Islet of Langerhans (tissue), 1 donor: ENCODE measurements at regions not wholly inside any gene's neighbourhood (a gene's known extent, or its start where the extent isn't known, plus 50 kb on each side); places are given as distances from the start of the nearest gene placed in this dataset.

Source experiments
- FAIRE-seq: peaks from one replicate; lab custom pipeline; 2011; peaks lifted over from hg19 to GRCh38; lab: Jason Lieb, UNC

- FAIRE-seq: peak; percentile 33
Measured at GRCh38 chr18:41829647-41830516, 125.2 kb upstream of the PIK3C3 start.

DNA sequence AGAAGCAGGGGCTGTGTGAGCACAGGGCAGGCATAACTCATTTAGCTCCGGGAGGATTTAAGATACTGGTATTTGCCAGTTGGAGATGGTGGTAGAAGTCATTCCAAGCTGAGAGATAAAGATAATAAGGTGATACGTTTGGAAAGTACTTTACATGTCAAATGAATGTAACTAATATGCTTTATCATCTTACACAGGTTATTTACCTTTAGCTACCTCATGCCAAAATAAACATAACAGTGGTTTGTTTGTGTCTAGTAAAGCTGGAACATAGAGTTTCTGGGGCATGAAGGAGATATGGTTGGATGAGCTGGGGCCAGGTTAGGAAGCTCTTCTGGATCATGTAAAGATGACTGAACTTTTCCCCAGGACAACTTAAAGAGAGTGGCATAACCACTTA is 126.9 kb upstream of the PIK3C3 start:
- peak; percentile 87 for FAIRE-seq

DNA sequence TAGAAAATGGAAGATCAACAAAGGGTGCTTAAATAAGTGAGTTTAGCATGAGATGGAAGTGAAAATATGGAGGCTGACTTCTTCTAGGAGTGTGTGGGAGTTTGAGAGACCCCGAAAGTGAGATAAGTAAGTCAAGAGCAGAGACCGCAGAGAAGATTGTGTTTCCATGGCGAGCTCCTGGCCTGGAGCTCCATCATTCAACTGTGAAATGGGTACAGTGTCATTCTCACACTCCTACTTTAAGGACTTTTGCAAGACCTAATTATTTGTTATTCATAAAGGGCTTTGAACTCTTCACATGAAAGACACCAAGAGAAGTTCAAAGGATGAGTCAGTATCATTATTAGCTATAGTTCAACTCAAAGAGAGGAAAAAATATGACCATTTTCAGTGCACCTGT is 134.2 kb upstream of the PIK3C3 start:
- FAIRE-seq: no peak

GRCh38 chr18:41818381-41819355 is 136.4 kb upstream of the PIK3C3 start:
- FAIRE-seq: no peak

DNA sequence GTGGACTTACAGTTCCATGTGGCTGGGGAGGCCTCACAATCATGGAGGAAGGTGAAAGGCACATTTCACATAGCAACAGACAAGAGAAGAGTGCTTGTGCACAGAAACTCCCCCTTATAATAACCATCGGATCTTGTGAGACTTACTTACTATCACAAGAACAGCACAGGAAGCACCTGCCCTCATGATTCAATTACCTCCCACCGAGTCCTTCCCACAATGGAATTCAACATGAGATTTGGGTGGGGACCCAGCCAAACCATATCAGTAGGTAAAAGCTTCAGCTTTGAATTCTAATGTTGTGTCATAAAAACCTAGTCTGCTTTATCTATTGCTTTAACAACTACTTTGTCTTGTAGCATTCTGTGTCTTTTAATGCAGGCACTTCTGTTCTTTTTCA is 140.4 kb upstream of the PIK3C3 start:
- no peak for FAIRE-seq

DNA sequence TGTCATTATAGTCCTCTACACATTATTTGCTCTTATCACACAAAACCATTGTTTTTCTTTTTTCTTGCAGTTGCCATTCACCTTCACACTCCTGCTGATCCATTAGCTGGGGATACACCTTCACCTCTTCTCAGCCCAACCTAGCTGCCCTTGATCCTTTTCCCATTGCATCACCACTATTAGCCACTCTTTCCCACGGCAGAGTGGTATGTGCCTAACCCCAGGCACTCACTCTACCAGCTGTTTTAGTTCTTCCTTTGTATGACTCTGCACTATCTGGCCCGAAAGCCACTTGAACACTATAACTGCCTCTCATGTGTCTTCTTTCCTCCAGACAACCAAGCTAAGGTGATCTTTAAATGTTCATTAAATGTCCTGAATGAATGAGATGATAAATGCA is 145.4 kb upstream of the PIK3C3 start:
- no peak for FAIRE-seq

- FAIRE-seq: no peak
Measured at GRCh38 chr18:41805341-41805740, 149.7 kb upstream of the PIK3C3 start.

DNA sequence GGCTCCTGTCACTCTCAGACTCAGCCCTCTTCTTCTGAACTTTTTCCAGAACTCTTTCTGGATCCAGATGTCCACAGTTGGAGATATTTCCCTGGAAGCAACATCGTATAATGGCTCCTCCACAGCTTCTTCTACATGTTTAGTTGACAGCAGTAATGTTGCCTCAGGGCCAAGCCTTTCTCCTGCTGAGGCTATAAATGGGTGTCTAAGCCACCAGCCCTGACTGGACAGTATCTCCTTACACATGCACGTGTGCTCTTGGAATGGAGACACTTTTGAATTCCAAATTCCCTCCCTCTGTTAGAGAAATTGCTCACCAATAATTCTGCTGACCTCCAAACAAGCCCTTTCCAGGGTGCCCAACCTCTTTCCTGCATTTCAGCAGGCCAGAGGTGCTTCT is 156.2 kb upstream of the PIK3C3 start:
- no peak for FAIRE-seq

DNA sequence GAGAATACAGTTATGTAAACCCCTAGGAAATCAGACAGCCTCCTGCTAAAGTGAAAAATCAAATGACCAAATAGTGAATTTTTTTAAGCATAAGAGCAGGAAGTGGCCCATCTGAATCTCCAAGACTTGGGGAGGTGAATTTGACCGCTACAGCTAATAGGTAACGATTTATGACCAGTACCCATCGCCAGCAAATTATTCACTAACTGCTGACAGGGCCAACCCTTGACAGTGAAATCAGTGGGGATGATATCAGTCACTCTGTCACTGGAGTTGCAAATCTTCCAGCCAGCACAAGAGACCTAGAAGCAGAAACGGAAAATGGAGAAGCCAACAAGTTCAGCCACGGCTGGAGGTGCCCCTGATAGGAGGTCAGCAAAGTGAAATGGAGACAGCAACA is 164.3 kb upstream of the PIK3C3 start:
- FAIRE-seq: no peak

DNA sequence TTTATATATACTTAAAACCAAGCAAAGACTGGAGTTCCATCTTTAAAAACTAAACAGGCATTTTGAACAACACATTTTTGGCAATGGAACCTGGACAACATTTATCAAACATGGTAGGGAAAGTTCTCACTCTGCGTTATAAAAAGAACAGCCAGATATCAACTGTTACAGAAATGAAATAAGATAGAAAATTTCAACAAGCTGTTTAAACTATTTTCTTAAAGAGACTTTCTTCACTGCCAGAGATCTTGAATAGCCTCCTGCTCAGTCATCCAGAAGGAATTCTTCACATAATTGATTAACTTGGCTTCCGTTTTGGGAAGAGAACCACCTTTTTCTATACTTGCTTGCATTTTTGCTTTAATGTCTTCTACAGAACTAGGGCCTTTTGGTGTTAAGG is 166.0 kb upstream of the PIK3C3 start:
- FAIRE-seq: no peak

GRCh38 chr18:41783879-41784278 is 171.2 kb upstream of the PIK3C3 start:
- no peak for FAIRE-seq

DNA sequence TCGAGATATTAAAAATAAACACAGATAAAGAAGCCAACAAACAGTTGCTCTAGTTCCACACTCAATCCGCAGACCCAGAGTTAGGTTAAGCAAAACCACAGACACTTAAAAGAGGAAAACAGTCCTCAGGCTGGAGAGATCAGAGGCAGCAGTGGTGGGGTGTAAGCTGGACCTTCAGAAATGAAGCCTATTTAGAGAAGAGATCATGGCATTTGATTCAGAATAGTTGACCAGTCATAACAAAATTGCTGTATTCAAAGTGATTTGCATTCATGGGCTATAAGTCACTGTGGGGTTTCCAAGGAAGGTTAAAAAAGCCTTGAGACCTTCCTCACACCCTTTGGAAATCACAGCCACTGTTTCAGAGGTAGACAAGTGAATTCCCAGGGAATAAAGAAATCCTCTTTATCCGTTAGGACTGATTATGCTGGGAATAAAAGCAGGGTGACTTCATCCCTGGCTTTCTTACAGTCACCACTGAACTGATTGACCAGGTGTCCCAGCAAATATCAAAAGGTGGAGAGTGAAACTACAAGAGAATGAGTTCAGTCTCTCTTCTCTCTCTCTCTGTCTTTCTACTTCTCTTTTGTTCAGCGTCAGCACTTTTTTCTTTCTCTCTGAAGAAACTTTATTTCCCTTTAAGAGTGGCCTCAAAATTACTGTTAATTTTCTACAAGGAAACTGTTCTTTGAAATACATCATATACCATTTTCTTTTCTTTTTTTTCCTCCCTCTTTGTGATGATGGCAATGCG is 171.8 kb upstream of the PIK3C3 start:
- no peak for FAIRE-seq

DNA sequence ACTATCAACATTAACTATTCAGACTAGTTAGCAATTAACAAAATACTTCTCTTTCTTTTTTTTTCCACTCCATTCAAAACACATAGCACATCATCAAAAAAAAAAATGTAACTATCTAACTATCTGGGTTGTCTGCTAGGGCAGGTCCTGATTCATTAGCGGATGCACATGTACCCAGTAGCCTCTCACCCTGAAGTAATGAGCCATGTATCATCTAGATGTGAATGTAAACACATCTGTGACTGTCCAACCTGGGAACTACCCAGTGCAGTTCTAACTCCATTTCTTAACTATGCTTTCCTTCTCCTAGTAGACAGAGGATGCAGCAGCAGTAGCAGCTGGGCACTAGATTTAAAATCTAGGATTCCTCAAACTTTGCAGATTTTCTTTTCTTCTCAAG is 183.1 kb upstream of the PIK3C3 start:
- FAIRE-seq: peak; percentile 97

DNA sequence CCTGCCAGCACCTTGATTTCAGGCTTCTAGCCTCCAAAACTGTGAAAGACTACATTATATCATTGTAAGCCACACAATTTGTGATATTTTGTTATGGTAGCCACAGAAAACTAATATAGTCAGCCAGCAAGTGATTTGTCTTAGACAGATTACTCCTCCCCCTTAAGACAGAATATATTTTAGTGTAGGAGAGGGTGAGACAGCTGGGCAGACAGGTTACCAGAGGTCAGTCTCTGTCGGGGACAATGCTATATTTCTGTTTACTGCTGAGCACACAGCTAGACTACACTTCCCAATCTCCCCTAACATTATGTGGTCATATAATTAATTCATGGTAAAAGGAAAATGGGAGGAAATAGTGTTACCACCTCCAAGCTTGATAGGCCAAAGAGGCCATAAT is 185.8 kb upstream of the PIK3C3 start:
- FAIRE-seq: no peak

GRCh38 chr18:41768467-41768866 is 186.6 kb upstream of the PIK3C3 start:
- FAIRE-seq: no peak

DNA sequence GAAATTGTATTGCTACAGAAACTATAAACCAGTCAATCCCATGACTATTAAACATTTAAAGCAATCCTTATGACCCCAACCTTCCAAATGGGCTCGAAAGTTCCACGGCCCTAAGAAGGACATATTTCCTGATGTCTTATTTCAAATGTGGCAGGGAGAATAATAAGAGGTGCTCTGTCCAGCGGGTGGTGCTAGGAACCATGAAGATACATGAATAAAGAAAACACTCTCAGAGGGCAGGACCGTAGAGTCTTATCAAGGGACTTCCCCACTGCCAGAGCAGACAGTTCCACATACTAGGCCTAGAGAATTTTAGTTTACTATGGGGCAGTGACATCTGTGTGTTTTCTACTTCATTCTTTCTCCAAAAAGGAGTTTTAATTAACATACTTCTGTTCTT is 187.1 kb upstream of the PIK3C3 start:
- peak; percentile 33 for FAIRE-seq

GRCh38 chr18:41765460-41765859 is 189.6 kb upstream of the PIK3C3 start:
- FAIRE-seq: no peak

DNA sequence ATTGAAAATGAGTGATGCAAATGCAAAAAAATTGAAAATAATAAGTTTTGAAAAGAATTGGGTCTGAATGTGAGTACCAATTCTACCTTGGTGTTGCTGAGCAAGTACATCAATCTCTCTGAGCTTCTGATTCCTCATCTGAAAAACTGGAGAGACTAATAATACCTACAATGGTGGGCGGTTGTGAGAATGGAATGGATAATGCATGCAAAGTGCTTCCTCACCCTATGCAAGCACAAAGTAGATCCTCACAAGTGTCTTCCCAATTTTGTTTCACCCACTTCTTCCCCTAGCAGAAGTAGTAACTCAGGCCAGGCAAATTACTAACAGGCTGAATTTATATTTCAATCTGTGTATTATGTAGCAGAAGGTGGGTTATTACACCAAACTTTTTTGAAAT is 191.7 kb upstream of the PIK3C3 start:
- no peak for FAIRE-seq

DNA sequence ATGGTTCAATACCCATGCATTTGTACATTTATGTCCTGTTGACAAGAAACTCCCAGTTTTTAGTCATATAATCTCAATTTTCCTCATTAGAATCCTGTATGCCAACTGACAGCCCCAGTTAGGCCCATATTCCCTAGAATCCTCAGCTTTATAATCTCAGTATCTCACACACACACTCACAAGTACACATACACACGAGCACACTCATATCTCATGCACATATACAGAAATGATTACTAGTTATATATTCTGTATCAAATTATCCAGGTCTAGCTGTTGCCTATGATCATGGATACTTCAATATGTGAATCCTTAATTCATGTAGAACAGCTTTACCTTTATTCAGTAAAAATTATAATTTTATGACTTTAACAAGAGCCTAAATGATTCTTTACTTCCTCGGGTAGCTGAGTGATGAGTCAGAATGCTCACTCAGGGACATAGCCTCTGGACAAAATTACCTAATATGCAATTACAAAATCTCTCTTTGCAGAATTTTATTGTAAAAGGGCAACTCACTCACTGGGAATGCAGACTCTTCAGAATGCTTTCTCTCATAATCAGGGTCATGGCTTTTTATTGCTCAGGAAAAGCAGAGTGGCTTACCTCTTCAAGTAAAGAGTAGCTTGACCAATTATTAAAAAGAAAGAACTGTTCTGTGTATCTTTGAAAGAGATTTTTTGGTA is 193.6 kb upstream of the PIK3C3 start:
- peak; percentile 9 for FAIRE-seq

DNA sequence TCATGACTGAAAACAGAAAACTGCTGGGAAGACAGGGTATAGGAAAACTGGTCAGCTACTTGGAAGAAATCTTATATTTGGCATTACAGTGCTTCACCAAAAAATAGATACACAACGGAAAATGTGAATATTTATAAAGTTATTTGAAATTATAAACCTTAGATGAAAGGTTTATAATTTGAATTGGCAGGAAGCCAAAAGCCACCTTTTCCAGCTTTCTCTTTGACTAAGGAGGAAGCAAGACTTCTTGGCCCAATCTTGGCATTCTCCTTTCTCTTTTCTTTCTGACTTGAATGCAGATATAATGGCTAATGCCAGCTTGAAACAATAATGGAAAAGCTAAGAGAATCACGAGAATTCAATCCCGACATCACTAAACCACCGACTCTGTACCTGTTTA is 196.5 kb upstream of the PIK3C3 start:
- FAIRE-seq: no peak

DNA sequence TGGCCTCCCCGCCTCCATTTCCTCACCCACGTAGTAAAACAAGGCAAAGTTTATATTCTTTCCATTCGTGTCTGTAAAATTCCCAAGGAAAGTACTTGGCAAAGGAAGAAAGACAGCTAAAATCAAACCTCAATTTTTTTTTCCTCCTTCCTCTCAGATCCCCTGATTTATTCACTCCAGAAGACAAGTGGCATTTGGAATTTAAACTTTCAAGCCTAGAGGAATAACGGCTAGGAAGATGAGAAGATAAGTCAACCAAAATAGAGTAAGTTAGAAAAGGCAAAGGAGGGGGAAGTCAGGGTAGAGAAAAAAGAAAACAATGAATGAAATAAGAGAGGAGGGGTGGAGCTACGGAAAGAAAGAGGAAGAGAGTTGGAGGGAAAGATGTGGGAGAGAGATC is 198.9 kb upstream of the PIK3C3 start:
- no peak for FAIRE-seq

GRCh38 chr18:41754332-41754731 is 200.7 kb upstream of the PIK3C3 start:
- FAIRE-seq: no peak
